Chondrocyte (in vitro differentiated cells): ENCODE measurements at regions not wholly inside any gene's neighbourhood (a gene's known extent, or its start where the extent isn't known, plus 50 kb on each side); places are given as distances from the start of the nearest gene placed in this dataset.

Experiments used
- DNase-seq: peaks from one replicate; pipeline ENCODE4 v3.0.0; 2021; ENCODE audit warnings: mixed read lengths, low spot score
- H3K27ac Mint-ChIP-seq: one replicate; pipeline ENCODE4 v1.8.0; 2021; ENCODE audit warnings: mild to moderate bottlenecking, moderate library complexity, mixed read lengths; ENCODE audit not compliant: unreplicated experiment
- H3K27me3 Mint-ChIP-seq: 2 replicates; pipeline ENCODE4 v1.8.0; 2021; ENCODE audit warnings: low read depth, mixed read lengths
- H3K36me3 Mint-ChIP-seq: 2 replicates; pipeline ENCODE4 v1.8.0; 2021; ENCODE audit warnings: low read depth, mixed read lengths
- H3K4me1 Mint-ChIP-seq: 2 replicates; pipeline ENCODE4 v1.8.0; 2021; ENCODE audit warnings: low read depth, mild to moderate bottlenecking, mixed read lengths
- H3K4me3 Mint-ChIP-seq: one replicate; pipeline ENCODE4 v1.8.0; 2021; ENCODE audit warnings: mild to moderate bottlenecking, moderate library complexity, mixed read lengths; ENCODE audit not compliant: unreplicated experiment
- H3K9me3 Mint-ChIP-seq: 2 replicates; pipeline ENCODE4 v1.8.0; 2021; ENCODE audit warnings: low read depth, mixed read lengths
- CTCF ChIP-seq: fragments of 200-600 bp; sonication (generic); IDR thresholded peaks from 2 replicates; pipeline ENCODE4 v1.5.0; 2021; ENCODE audit warnings: antibody characterized with exemption, mild to moderate bottlenecking, moderate library complexity

GRCh38 chr15:69939513-69940440 is 157.9 kb downstream of the TLE3 start:
- Mint-ChIP-seq H3K4me3 (no peak overlapping the region), H3K36me3 (peaks cover 8% of the 10 kb centered on the region), H3K4me1 (no peaks in the 10 kb centered on the region), H3K9me3 (peaks cover 11% of the 10 kb centered on the region), H3K27me3 (peaks cover 34% of the 10 kb centered on the region), H3K27ac (no peak overlapping the region)
- no peak for DNase-seq
- no peak for TF ChIP-seq CTCF

DNA sequence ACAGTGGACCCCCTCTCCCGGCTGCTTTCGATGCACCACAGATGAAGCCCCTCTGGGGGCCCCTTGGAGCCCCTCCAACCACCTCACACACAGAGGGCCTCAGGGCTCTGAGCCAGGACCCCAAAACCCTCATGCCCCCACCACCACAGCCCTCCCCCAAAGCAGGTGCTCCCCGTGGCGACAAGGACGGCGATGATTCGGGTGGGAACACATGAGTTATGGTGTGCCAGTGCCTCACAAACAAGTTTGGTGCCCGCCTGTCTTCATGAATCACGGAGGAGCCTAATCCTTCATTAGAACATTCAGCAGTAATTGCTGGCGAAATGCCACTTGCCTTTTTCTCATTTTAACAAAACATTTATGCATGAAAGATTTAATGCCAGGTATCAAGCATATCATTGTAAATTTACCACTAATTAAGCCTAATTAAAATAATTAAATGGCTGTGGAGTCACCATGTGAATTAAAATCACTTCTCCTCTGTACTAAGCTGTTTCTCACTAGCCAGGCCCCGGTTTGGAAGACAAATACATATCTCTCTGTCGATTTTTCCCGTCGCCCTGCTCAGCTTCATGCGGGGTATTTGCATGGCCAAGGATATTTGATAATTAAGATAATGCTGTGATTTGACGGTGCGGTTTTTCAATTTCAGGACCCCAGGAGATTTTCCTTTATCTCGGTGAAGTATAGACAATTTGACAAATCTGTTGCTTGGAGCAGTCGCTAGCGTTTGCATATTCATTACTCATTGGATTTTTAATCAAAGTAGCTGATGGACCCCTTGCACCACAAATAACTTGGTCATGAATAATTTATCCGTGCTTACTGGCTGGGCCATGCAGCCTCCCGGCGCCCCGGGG is 157.0 kb downstream of the TLE3 start:
- H3K4me3 Mint-ChIP-seq, result no peak overlapping the region
- peaks cover 2% of the 10 kb centered on the region for H3K36me3 Mint-ChIP-seq
- H3K9me3 Mint-ChIP-seq, result peaks cover 4% of the 10 kb centered on the region
- H3K27ac Mint-ChIP-seq, result no peak overlapping the region
- TF ChIP-seq CTCF, result no peak
- peaks cover 30% of the 10 kb centered on the region for H3K27me3 Mint-ChIP-seq
- H3K4me1 Mint-ChIP-seq, result no peaks in the 10 kb centered on the region
- no peak for DNase-seq

DNA sequence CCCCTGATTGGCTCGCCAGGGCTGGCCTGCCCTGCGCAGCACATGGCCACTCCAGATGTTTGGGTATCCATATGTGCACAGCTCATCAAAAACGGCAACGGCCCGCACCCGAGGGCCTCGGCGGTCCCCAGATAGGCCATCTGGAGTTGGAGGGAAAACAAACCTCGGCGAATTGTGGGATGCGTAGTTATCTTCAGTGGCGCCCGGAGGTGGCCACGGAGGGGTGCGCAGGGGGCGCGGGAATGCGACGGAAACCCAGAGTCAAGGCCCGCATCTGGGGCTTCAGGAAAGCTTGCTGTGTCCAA is 156.5 kb downstream of the TLE3 start:
- Mint-ChIP-seq H3K4me1 (no peaks in the 10 kb centered on the region), H3K9me3 (no peaks in the 10 kb centered on the region), H3K36me3 (no peaks in the 10 kb centered on the region), H3K27ac (no peak overlapping the region), H3K4me3 (no peak overlapping the region), H3K27me3 (peaks cover 32% of the 10 kb centered on the region)
- DNase-seq, result no peak
- TF ChIP-seq CTCF, result no peak

DNA sequence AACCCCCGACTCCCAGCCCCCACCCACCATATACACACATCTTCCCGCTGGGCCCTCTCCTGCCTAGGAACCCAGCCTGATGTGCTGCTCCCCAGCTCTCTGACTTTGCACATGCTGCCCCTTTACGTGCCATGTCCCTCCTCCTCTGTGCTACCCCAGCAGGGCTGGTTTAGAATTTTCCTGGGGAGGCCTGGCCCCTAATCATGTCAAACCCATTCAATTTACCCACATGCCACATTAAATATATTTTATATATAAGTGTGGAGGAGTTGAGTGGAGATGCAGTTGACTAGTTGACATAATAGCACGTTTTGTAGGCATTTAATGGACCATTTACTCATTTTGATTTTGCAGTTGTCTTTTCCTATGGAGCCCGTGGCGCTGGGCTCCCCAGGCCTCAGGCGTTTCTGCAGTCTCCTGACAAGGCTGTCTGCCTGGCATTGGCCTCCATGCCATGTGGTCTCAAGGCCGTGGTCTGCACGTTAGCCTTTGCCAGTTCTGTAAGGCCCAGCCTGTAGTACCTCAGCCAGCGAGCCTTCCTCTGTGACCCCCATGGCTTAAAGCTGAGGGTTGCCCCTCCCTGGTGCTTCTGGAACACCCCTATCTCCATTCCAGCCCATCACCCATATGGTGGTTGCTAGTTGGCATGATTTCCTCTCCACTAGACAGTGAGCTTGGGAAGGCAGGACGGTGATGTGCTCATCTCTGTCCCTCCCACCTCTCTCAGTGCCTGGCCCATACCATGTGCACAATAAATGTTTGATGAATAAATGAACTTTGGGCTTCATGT is 155.8 kb downstream of the TLE3 start:
- H3K4me1 Mint-ChIP-seq, result no peaks in the 10 kb centered on the region
- no peak for DNase-seq
- H3K9me3 Mint-ChIP-seq, result no peaks in the 10 kb centered on the region
- H3K27ac Mint-ChIP-seq, result no peak overlapping the region
- H3K36me3 Mint-ChIP-seq, result no peaks in the 10 kb centered on the region
- TF ChIP-seq CTCF, result no peak
- H3K4me3 Mint-ChIP-seq, result no peak overlapping the region
- peaks cover 35% of the 10 kb centered on the region for H3K27me3 Mint-ChIP-seq

- no peak overlapping the region for H3K27ac Mint-ChIP-seq
- no peaks in the 10 kb centered on the region for H3K9me3 Mint-ChIP-seq
- DNase-seq, result no peak
- peaks cover 22% of the 10 kb centered on the region for H3K27me3 Mint-ChIP-seq
- no peaks in the 10 kb centered on the region for H3K4me1 Mint-ChIP-seq
- no peaks in the 10 kb centered on the region for H3K36me3 Mint-ChIP-seq
- no peak for TF ChIP-seq CTCF
- no peak overlapping the region for H3K4me3 Mint-ChIP-seq
Observed at GRCh38 chr15:69943637-69944036, 154.1 kb downstream of the TLE3 start.
